Renal cortical epithelial cell (primary cell): ENCODE measurements at regions not wholly inside any gene's neighbourhood (a gene's known extent, or its start where the extent isn't known, plus 50 kb on each side); places are given as distances from the start of the nearest gene placed in this dataset.
A peak's percentile ranks its signal among the peaks of the same experiment; 100 is the strongest.

Experiments
- DNase-seq: peaks from one replicate; pipeline ENCODE4 v3.0.0-alpha.2; 2011; ENCODE audit warnings: low read depth

DNA sequence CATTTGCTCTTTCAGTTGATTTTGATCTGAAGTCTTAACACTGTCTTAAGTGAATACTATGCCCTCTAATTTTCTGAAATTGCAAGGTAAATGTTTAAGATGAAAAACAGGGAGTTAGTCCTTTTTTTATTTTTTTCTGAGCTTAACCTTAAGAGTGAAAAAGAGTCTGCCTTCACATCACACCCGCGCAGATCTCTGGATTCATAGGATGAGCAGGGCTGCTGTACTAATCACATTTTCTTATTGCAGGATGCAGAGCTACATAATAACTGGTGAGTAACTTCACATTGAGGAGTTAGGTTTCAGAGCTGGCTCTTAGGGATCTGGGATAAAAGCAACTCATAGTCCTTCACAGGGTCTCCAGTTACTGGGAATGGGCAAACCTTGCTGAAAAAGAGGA lies 188.7 kb upstream of the ATP1B1 start:
- DNase-seq = no peak

GRCh38 chr1:168918860-168919741 lies 187.4 kb upstream of the ATP1B1 start:
- DNase-seq = peak; percentile 57

GRCh38 chr1:168920456-168921094 lies 185.9 kb upstream of the ATP1B1 start:
- peak; percentile 84 for DNase-seq

GRCh38 chr1:168921629-168922028 lies 184.9 kb upstream of the ATP1B1 start:
- no peak for DNase-seq

- DNase-seq = no peak
These were observed 182.9 kb upstream of the ATP1B1 start for GRCh38 chr1:168923521-168924136.

- DNase-seq = no peak
These were observed 181.5 kb upstream of the ATP1B1 start for GRCh38 chr1:168924976-168925375.

DNA sequence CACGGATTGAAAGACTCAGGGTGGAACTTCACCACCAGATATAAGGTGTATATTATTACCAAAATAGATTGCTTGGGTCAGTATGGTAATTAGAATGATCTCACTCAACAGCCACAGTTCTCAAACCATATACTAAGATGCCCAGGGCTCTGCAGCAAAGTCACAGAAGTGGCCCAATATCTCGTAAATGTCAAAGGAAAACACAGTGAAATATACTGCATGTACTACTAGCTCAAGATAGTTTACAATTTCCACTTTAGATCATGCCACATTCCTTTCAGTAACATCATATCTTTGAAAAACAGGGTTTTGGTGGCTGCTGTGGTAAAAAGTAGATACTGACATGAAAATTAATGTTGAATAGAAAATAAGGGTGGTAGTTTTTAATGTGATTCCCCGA lies 180.3 kb upstream of the ATP1B1 start:
- no peak for DNase-seq

DNA sequence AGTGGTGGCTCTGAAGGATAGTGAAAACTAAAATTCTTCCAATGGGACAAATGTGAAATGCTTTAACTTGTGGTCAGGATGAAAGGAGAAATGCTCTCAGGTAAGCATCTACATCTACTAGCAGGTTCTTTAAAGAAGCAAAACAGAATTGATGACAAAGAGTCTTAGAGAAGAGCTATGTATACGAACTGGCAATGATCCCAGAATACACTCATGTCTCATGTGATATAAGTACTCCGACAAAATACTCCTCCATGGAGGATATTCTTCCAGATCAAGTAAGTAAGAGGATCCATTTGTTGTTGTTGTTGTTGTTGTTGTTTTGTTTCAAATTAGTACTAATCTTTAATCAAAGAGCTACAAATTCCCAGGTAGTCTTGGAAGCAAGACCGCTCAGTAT lies 174.0 kb upstream of the ATP1B1 start:
- DNase-seq = no peak

- DNase-seq = no peak
These were observed 173.2 kb upstream of the ATP1B1 start for GRCh38 chr1:168933141-168933805.

DNA sequence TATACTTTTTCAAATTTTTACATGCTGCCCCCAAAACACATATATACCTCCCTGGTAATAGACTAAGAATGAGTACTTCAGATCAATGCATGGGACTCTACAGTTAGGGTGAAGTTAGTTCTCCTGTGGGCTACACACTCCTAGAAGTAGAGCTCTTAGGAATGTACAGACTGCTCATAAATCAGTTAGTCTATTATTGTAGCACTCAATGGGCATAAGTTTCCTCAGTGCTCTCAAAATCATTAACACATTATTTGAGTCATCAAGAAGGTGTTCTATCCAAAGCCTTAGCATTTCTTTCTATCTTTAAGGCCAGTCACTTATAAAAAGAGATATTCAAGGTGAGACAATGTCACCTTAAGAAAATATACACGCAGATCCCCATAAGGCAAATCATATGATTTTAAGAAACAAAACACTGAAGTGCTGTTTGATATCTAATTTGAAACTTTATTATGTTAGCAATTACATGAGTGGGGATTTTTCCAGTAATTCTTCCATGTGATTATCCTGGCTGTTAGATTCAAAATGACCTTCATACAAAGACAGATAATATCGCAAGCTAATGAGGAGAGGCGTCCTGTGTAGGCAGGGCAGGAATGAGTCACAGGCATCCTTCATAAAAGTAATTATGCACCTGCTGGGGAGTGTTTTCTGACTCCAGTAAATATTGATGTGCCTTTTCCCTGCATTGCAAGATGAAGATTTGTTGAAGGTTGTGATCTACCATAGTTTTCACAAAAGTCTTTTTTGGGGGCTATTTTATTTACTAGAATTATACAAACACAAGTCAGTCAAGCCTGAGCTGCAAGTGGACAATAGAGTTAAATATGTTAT lies 167.2 kb upstream of the ATP1B1 start:
- DNase-seq = peak; percentile 85

DNA sequence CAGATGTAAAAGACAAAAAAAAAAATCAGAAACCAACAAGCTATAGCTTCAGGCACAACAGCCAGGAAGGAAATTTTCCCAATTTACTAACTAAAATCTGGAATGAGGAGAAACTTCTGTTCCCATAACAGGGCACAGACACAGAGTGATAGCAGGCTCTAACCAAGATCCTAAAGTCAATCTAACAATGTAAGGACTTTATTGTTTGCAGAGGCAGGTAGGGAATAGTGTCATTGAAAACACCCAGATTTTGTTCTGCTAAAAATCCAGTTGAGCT lies 166.6 kb upstream of the ATP1B1 start:
- no peak for DNase-seq

DNA sequence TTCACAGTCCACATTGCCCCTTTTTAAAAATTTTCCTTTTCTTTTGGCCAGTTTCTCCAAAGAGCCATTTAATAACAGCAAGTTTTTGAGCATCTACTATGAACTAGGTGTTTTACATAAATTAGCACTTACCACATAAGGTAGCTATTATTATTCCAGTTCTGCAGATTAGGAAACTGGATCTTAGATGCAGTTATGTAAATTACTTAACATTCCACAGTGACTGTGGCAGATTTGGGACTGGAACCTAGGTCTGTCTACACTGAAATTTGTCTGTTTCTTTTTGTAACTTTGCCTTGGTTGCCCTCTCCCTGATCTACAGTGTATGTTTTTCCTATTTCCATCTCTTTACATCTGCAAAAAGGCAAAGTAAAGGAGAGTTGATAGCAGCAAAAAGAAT lies 164.8 kb upstream of the ATP1B1 start:
- no peak for DNase-seq

DNA sequence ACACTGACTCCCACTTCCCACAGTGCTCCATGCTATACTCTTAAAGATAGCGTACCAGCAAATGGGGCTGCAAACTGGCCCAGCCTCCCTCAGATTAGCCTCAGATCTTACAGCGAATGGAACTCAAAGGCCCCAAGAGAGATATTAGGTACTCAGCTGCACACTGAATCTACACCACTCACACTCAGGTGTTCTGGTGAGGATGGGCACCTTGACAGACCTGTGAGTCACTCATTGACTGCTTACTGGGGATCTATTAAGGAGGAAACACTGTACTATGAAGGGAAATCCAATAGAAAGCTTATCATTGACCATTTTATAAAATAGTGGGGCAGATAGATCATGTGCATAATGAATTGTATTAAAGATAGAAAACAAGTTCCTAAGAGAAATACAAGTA lies 164.3 kb upstream of the ATP1B1 start:
- no peak for DNase-seq

- DNase-seq = peak; percentile 62
These were observed 160.6 kb upstream of the ATP1B1 start for GRCh38 chr1:168945870-168946269.

DNA sequence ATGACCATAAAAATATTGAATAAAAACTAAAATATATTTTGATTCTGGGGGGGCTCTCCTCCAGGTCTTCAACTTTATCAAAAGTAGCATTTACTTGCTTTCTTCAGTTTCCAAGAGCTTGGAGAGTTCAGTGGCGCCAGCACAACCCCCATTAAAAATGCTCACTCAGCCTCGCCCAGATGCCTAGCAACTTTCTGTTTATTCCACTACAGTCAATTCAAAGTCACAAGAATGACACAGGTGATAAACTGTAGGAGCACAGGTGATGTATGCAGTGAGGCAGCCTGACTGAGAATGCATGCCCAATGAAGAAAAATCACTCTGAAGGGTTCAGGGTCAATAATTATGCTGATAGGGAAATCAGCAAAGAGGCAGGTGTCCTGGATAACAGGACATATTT lies 159.4 kb upstream of the ATP1B1 start:
- peak; percentile 27 for DNase-seq

GRCh38 chr1:168949672-168950071 lies 156.8 kb upstream of the ATP1B1 start:
- DNase-seq = no peak

DNA sequence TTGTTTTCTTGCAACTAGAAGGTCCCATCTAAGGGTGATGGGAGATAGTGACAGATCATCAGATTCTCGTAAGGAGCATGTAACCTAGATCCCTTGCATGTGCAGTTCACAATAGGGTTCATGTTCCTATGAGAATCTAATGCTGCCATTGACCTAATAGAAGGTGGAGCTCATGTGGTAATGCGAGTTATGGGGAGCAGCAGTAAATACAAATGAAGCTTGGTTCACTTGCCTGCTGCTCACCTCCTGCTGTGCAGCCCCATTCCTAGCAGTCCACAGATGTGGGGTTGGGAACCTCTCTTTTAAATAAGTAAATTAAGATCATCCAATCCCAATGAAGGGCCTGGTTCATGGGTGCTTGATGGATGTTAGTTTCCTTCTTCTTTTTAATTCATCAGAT lies 148.7 kb upstream of the ATP1B1 start:
- DNase-seq = no peak

DNA sequence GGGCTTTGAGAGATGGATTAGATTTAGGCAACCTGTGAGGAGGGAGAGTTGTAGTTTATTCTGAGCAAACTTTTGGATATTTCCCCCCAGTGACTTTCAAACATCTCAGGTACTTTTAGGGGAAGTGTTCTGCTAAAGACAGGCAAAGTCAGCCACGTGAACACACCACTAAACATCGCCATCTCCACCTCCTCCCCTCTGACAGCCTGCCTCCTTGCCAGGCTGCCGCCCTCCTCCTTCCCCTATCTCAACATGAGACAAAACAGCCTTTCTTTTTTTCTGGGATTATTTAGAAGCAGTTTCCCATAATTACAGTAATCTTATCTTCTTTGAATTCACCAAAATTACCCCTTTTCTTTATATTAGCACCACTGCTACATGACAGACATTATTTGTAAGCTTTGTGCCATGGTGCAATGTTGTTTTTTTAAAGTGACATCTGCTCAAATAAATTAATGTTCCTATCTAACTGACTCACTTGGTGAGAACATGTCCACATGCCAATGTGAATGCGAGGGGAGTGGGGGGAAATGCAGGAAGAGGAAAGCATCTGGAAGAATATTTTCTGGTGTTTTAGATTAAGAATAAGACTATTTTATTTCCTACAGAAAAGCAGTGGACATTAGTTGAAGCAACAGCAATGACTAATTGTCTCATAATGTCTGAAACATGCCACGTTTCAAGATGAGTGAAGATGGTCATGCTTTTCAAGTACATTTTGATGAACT lies 147.8 kb upstream of the ATP1B1 start:
- no peak for DNase-seq

DNA sequence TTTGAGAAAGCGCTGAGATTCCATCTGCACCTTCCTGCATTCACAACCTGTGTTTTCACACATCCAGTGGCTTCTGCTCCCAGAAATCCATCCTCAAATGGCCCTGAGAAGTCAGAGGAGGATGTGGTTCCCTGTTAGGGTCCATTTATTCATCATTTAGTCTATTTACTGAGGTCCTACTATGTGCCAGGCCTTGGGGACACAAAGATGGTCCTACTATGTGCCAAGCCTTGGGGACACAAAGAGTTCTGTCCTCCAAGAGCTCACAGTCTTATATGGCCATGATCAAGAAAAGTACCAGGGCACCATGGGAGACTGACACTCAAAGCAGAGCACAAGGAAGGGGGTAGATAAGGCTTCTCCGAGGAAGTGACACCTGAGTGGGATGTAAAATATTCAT lies 147.1 kb upstream of the ATP1B1 start:
- DNase-seq = no peak

DNA sequence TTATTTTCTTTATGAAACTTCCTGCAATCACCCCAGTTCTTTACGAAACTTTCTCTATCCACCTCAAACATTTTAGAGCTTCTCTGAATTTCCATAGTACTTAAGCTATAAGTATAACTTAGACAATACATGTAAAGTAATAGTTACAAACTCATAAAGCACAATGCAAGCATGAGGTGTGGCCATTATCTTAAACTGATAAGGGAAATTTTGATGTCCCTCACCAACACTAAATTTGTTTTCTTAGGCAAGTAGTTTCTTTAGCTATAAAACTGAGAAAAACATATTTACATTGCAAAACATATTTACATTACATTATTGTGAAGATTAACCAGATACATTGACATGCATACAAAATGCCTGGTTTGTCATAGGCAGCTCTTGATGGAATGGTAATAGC lies 146.4 kb upstream of the ATP1B1 start:
- DNase-seq = no peak

DNA sequence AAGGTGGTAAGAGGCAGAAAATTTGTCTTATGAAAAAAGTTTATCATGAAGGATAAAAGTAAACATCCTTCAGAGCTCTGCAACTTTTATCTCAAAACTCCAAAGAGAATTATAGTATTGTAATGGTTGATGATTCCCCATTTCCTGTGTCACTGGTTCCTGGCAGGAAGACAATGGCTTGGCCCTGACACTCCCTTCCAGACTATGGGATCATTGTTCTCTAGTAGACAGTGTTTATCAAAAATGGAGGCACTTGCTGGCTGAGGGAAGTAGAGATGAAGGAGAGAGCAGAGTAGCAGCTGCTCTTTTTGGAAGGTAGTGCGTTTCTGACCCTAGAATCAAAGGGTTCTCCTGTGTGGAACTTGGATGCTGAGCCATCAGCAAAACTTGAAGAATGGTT lies 145.9 kb upstream of the ATP1B1 start:
- DNase-seq = no peak
